ENCODE measurements at regions not wholly inside any gene's neighbourhood (a gene's known extent, or its start where the extent isn't known, plus 50 kb on each side); places are given as distances from the start of the nearest gene placed in this dataset.
"Not testable (repeated sequence)": the region's sequence is repeated elsewhere in the genome, so short reads cannot be mapped to it uniquely, and the experiment has no call there.

- Histone ChIP-seq H3K27ac (peak overlapping the region in 1 of 2 donors; percentile 41), H3K9me3 (no peaks in the 10 kb centered on the region), H3K36me3 (ENCODE audit: low read depth, missing control alignments) (no peaks in the 10 kb centered on the region), H3K4me3 (no peak overlapping the region), H3K27me3 (no peaks in the 10 kb centered on the region), H3K4me1 (peaks cover 28% of the 10 kb centered on the region)
- intact Hi-C loops (cut with DNase I; ENCODE audit: low total_unique reads), result no loop called here
- DNase-seq, result no peak
- TF ChIP-seq CTCF (IDR thresholded peaks at IDR 0.05), result no peak
- no peak for TF ChIP-seq POLR2A (IDR thresholded peaks at IDR 0.05)
- 60 to 66% methylated on average over 20 of the region's 20 CpGs for WGBS, 2 donors
These were observed 169.8 kb downstream of the LAT start for GRCh38 chr16:29154676-29155121.

GRCh38 chr16:29154088-29154487 is 169.2 kb downstream of the LAT start:
- no peak overlapping the region for H3K27ac ChIP-seq
- H3K4me3 ChIP-seq, result no peak overlapping the region
- no peaks in the 10 kb centered on the region for H3K9me3 ChIP-seq
- H3K4me1 ChIP-seq, result peaks cover 24% of the 10 kb centered on the region
- H3K27me3 ChIP-seq, result no peaks in the 10 kb centered on the region
- H3K36me3 ChIP-seq (ENCODE audit: low read depth, missing control alignments), result no peaks in the 10 kb centered on the region
- intact Hi-C loops (cut with DNase I; ENCODE audit: low total_unique reads), result no loop called here
- TF ChIP-seq POLR2A (IDR thresholded peaks at IDR 0.05), result no peak
- no peak for TF ChIP-seq CTCF (IDR thresholded peaks at IDR 0.05)
- WGBS, 2 donors, result 86 to 90% methylated on average over 12 to 18 of the region's 18 CpGs
- no peak for DNase-seq

GRCh38 chr16:29153307-29153706 is 168.5 kb downstream of the LAT start:
- peaks cover 20% of the 10 kb centered on the region for H3K4me1 ChIP-seq
- intact Hi-C loops (cut with DNase I; ENCODE audit: low total_unique reads); DNase-seq; H3K9me3 ChIP-seq; H3K36me3 ChIP-seq (ENCODE audit: low read depth, missing control alignments); H3K27me3 ChIP-seq; H3K27ac ChIP-seq; H3K4me3 ChIP-seq: not testable (repeated sequence)
- WGBS, 2 donors, result 90 to 91% methylated on average over 12 to 15 of the region's 15 CpGs

- 73 to 86% methylated on average over 12 of the region's 12 CpGs for WGBS, 2 donors
- peaks cover 13% of the 10 kb centered on the region for H3K4me1 ChIP-seq
- H3K27ac ChIP-seq; H3K4me3 ChIP-seq; DNase-seq; intact Hi-C loops (cut with DNase I; ENCODE audit: low total_unique reads); H3K27me3 ChIP-seq; H3K9me3 ChIP-seq; H3K36me3 ChIP-seq (ENCODE audit: low read depth, missing control alignments): not testable (repeated sequence)
These were observed 167.7 kb downstream of the LAT start for GRCh38 chr16:29152544-29153031.

- 96 to 98% methylated on average over 9 to 12 of the region's 12 CpGs for WGBS, 2 donors
These were observed 166.5 kb downstream of the LAT start for GRCh38 chr16:29151317-29151716.

GRCh38 chr16:29149912-29150311 is 165.1 kb downstream of the LAT start:
- H3K27ac ChIP-seq; H3K4me3 ChIP-seq; H3K27me3 ChIP-seq; intact Hi-C loops (cut with DNase I; ENCODE audit: low total_unique reads); DNase-seq; H3K4me1 ChIP-seq; H3K9me3 ChIP-seq; H3K36me3 ChIP-seq (ENCODE audit: low read depth, missing control alignments): not testable (repeated sequence)
- WGBS, 2 donors, result 91% methylated on average over 12 of the region's 12 CpGs

More at GRCh38 chr16:29151317-29151716, 166.5 kb downstream of the LAT start:
- H3K9me3 ChIP-seq, result no peaks in the 10 kb centered on the region
- intact Hi-C loops (cut with DNase I; ENCODE audit: low total_unique reads), result no loop called here
- H3K27ac ChIP-seq, result no peak overlapping the region
- H3K27me3 ChIP-seq, result no peaks in the 10 kb centered on the region
- no peak overlapping the region for H3K4me3 ChIP-seq
- TF ChIP-seq CTCF (IDR thresholded peaks at IDR 0.05), result no peak
- no peak for TF ChIP-seq POLR2A (IDR thresholded peaks at IDR 0.05)
- no peak for DNase-seq
- H3K36me3 ChIP-seq (ENCODE audit: low read depth, missing control alignments), result no peaks in the 10 kb centered on the region
- H3K4me1 ChIP-seq, result peaks cover under 1% of the 10 kb centered on the region

Data from testis (tissue), 2 donors.